WTC11 (cell line): ENCODE measurements at regions not wholly inside any gene's neighbourhood (a gene's known extent, or its start where the extent isn't known, plus 50 kb on each side); places are given as distances from the start of the nearest gene placed in this dataset.

Experiments
- ATAC-seq: fragments of 200-7000 bp; cut with Tn5 transposase; 2 replicates; pipeline ENCODE4 v1.10.0; 2021; ENCODE audit warnings: mild to moderate bottlenecking, moderate library complexity
- CTCF ChIA-PET: fragments of 300-600 bp; sonication (Branson Sonifier 250); formaldehyde crosslinking; loops from one replicate; lab custom pipeline; 2021; ENCODE audit warnings: antibody characterized with exemption; lab: Charles Lee
- POLR2A ChIA-PET: fragments of 350-600 bp; sonication (Branson Sonifier 250); formaldehyde crosslinking; loops from one replicate; lab custom pipeline; 2021; ENCODE audit warnings: antibody characterized with exemption; lab: Charles Lee
- DNase-seq: peaks from one replicate; pipeline ENCODE4 v3.0.0; 2021; ENCODE audit warnings: low spot score
- H3K27ac Mint-ChIP-seq: 2 replicates; pipeline ENCODE4 v1.8.0; 2021; ENCODE audit warnings: mixed read lengths
- H3K27me3 Mint-ChIP-seq: 2 replicates; pipeline ENCODE4 v1.8.0; 2021; ENCODE audit warnings: low read depth, mild to moderate bottlenecking, moderate library complexity, mixed read lengths
- H3K36me3 Mint-ChIP-seq: 2 replicates; pipeline ENCODE4 v1.8.0; 2021; ENCODE audit warnings: mixed read lengths
- H3K4me1 Mint-ChIP-seq: 2 replicates; pipeline ENCODE4 v1.8.0; 2022; ENCODE audit warnings: mixed read lengths
- H3K4me3 Mint-ChIP-seq: 2 replicates; pipeline ENCODE4 v1.8.0; 2021; ENCODE audit warnings: mild to moderate bottlenecking, moderate library complexity, mixed read lengths
- H3K9me3 Mint-ChIP-seq: 2 replicates; pipeline ENCODE4 v1.8.0; 2021; ENCODE audit warnings: mixed read lengths
- CBFB ChIP-seq: sonication (generic); formaldehyde crosslinking; IDR thresholded peaks from 2 replicates; pipeline ENCODE4 v1.8.1; 2022; ENCODE audit warnings: mild to moderate bottlenecking, low read depth, missing genetic modification reagents
- CREM ChIP-seq: sonication (generic); formaldehyde crosslinking; IDR thresholded peaks from 2 replicates; pipeline ENCODE4 v1.8.1; 2022; ENCODE audit warnings: mild to moderate bottlenecking, missing genetic modification reagents, moderate library complexity
- E2F4 ChIP-seq: sonication (generic); formaldehyde crosslinking; IDR thresholded peaks from 2 replicates; pipeline ENCODE4 v1.8.1; 2022; ENCODE audit warnings: low read depth, mild to moderate bottlenecking, moderate library complexity, missing genetic modification reagents, borderline replicate concordance
- EMX1 ChIP-seq: fragments of 250-450 bp; sonication (Bioruptor Pico); IDR thresholded peaks from 2 replicates; pipeline ENCODE4 v1.8.0; 2021; ENCODE audit warnings: mild to moderate bottlenecking
- ETV6 ChIP-seq: sonication (generic); formaldehyde crosslinking; IDR thresholded peaks from 2 replicates; pipeline ENCODE4 v1.8.1; 2022; ENCODE audit warnings: mild to moderate bottlenecking, missing genetic modification reagents
- FOXJ3 ChIP-seq: sonication (generic); formaldehyde crosslinking; IDR thresholded peaks from 2 replicates; pipeline ENCODE4 v1.9.0; 2021; ENCODE audit warnings: missing genetic modification reagents, mild to moderate bottlenecking, borderline replicate concordance
- FOXK1 ChIP-seq: sonication (generic); formaldehyde crosslinking; IDR thresholded peaks from 2 replicates; pipeline ENCODE4 v1.8.0; 2022; ENCODE audit warnings: mild to moderate bottlenecking, moderate library complexity, missing genetic modification reagents
- GABPB1 ChIP-seq: sonication (generic); formaldehyde crosslinking; IDR thresholded peaks from 2 replicates; pipeline ENCODE4 v1.8.1; 2023; ENCODE audit warnings: mild to moderate bottlenecking, missing genetic modification reagents
- IRF1 ChIP-seq: sonication (generic); formaldehyde crosslinking; IDR thresholded peaks from 2 replicates; pipeline ENCODE4 v1.8.0; 2023; ENCODE audit warnings: missing genetic modification reagents
- NFE2L1 ChIP-seq: sonication (generic); formaldehyde crosslinking; IDR thresholded peaks from 2 replicates; pipeline ENCODE4 v1.8.1; 2023; ENCODE audit warnings: missing genetic modification reagents
- NR1H2 ChIP-seq: sonication (generic); formaldehyde crosslinking; IDR thresholded peaks from 2 replicates; pipeline ENCODE4 v1.9.0; 2021; ENCODE audit warnings: mild to moderate bottlenecking, moderate library complexity, missing genetic modification reagents
- RELA ChIP-seq: sonication (generic); formaldehyde crosslinking; IDR thresholded peaks from 2 replicates; pipeline ENCODE4 v1.8.1; 2022; ENCODE audit warnings: missing genetic modification reagents, mild to moderate bottlenecking, borderline replicate concordance
- SP1 ChIP-seq: sonication (generic); formaldehyde crosslinking; conservative IDR thresholded peaks from 2 replicates; pipeline ENCODE4 v1.8.1; 2022; ENCODE audit warnings: missing genetic modification reagents
- TEAD1 ChIP-seq: sonication (generic); formaldehyde crosslinking; IDR thresholded peaks from 2 replicates; pipeline ENCODE4 v1.8.0; 2022; ENCODE audit warnings: mild to moderate bottlenecking, missing genetic modification reagents
- TEAD4 ChIP-seq: sonication (generic); formaldehyde crosslinking; IDR thresholded peaks from 2 replicates; pipeline ENCODE4 v1.8.0; 2022; ENCODE audit warnings: mild to moderate bottlenecking, missing genetic modification reagents
- USF1 ChIP-seq: sonication (generic); formaldehyde crosslinking; IDR thresholded peaks from 2 replicates; pipeline ENCODE4 v1.8.0; 2022; ENCODE audit warnings: mild to moderate bottlenecking, missing genetic modification reagents
- ZNF219 ChIP-seq: sonication (generic); formaldehyde crosslinking; IDR thresholded peaks from 2 replicates; pipeline ENCODE4 v1.8.0; 2023; ENCODE audit warnings: missing genetic modification reagents, mild to moderate bottlenecking, borderline replicate concordance
- ZNF281 ChIP-seq: sonication (generic); formaldehyde crosslinking; IDR thresholded peaks from 2 replicates; pipeline ENCODE4 v1.8.0; 2023; ENCODE audit warnings: mild to moderate bottlenecking, missing genetic modification reagents
- ZNF671 ChIP-seq: fragments of 250-450 bp; sonication (Bioruptor Pico); IDR thresholded peaks from 2 replicates; pipeline ENCODE4 v1.8.0; 2021; ENCODE audit warnings: mild to moderate bottlenecking
- TF ChIP-seq, protein P1 (sequence below): sonication (generic); formaldehyde crosslinking; IDR thresholded peaks from 2 replicates; pipeline ENCODE4 v1.8.0; 2022; ENCODE audit warnings: mild to moderate bottlenecking, missing genetic modification reagents
- TF ChIP-seq, protein P2 (sequence below): fragments of 250-450 bp; sonication (Bioruptor Pico); IDR thresholded peaks from 2 replicates; pipeline ENCODE4 v1.9.0; 2021; ENCODE audit warnings: mild to moderate bottlenecking, borderline replicate concordance
- TF ChIP-seq, protein P3 (sequence below): sonication (generic); formaldehyde crosslinking; IDR thresholded peaks from 2 replicates; pipeline ENCODE4 v1.8.1; 2023; ENCODE audit warnings: mild to moderate bottlenecking, missing genetic modification reagents, moderate library complexity

DNA sequence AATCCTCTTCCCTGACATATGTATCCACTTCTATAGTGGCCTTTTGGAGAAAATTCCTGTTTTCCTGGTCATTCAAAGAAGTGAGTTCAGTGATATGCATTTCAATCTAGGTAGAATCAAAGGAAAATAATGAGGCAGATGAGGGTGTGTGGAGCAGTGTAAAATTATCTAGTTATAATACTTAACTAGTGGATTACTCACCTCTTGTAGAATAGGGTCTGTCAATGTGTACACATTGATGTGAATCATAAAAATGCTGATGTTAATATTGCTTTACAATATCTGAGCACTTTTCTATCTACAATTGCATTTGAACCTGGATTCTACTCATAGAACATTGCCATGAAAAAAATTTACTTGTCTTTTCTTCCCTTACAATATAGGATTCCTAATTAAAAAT is 293.5 kb downstream of the GBA3 start (continued):
- TF ChIP-seq IRF1 (CRISPR knock-in tag) (no peak), ZNF671 (no peak), NFE2L1 (CRISPR knock-in tag) (no peak), SP1 (CRISPR knock-in tag) (no peak), E2F4 (CRISPR knock-in tag) (no peak), GABPB1 (CRISPR knock-in tag) (no peak), RELA (CRISPR knock-in tag) (no peak), NR1H2 (no peak), CREM (CRISPR knock-in tag) (no peak), FOXJ3 (CRISPR knock-in tag) (no peak), ETV6 (no peak)
- TF ChIP-seq, protein P1, sequence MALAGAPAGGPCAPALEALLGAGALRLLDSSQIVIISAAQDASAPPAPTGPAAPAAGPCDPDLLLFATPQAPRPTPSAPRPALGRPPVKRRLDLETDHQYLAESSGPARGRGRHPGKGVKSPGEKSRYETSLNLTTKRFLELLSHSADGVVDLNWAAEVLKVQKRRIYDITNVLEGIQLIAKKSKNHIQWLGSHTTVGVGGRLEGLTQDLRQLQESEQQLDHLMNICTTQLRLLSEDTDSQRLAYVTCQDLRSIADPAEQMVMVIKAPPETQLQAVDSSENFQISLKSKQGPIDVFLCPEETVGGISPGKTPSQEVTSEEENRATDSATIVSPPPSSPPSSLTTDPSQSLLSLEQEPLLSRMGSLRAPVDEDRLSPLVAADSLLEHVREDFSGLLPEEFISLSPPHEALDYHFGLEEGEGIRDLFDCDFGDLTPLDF (CRISPR knock-in tag): no peak

DNA sequence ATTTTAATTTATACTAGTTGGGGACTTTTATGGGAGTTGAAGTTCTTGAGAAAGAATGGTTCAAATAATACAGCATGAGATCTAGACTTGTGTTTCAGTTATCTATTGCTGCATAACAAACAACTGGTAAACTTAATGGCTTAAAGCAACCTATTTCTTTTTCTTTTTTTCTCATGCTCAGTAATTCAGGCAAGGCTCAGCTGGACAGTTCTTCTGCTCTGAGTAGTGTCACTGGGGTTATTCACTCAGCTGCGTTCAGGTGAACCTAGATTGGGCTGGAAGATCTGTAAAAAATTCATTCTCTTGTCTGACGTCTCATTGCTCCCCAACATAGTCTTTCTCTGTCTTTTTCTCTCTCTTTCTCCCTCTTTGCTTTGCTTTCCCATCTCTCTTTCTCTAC is 291.7 kb downstream of the GBA3 start:
- ChIA-PET POLR2A (no interaction called here), CTCF (no interaction called here)
- Mint-ChIP-seq H3K9me3 (peaks cover 39% of the 10 kb centered on the region), H3K4me3 (no peak overlapping the region), H3K27ac (no peak overlapping the region), H3K36me3 (peaks cover 8% of the 10 kb centered on the region; the same call in 1 of the 2 replicates), H3K27me3 (no peaks in the 10 kb centered on the region), H3K4me1 (no peaks in the 10 kb centered on the region)
- DNase-seq: no peak
- no peak for ATAC-seq
- TF ChIP-seq CBFB: no peak
- no peak for TF ChIP-seq ZNF281 (CRISPR knock-in tag)
- TF ChIP-seq, protein P2, sequence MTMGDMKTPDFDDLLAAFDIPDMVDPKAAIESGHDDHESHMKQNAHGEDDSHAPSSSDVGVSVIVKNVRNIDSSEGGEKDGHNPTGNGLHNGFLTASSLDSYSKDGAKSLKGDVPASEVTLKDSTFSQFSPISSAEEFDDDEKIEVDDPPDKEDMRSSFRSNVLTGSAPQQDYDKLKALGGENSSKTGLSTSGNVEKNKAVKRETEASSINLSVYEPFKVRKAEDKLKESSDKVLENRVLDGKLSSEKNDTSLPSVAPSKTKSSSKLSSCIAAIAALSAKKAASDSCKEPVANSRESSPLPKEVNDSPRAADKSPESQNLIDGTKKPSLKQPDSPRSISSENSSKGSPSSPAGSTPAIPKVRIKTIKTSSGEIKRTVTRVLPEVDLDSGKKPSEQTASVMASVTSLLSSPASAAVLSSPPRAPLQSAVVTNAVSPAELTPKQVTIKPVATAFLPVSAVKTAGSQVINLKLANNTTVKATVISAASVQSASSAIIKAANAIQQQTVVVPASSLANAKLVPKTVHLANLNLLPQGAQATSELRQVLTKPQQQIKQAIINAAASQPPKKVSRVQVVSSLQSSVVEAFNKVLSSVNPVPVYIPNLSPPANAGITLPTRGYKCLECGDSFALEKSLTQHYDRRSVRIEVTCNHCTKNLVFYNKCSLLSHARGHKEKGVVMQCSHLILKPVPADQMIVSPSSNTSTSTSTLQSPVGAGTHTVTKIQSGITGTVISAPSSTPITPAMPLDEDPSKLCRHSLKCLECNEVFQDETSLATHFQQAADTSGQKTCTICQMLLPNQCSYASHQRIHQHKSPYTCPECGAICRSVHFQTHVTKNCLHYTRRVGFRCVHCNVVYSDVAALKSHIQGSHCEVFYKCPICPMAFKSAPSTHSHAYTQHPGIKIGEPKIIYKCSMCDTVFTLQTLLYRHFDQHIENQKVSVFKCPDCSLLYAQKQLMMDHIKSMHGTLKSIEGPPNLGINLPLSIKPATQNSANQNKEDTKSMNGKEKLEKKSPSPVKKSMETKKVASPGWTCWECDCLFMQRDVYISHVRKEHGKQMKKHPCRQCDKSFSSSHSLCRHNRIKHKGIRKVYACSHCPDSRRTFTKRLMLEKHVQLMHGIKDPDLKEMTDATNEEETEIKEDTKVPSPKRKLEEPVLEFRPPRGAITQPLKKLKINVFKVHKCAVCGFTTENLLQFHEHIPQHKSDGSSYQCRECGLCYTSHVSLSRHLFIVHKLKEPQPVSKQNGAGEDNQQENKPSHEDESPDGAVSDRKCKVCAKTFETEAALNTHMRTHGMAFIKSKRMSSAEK (CRISPR knock-in tag): no peak
- TF ChIP-seq EMX1 (CRISPR knock-in tag): no peak
- no peak for TF ChIP-seq USF1
- TF ChIP-seq, protein P3, sequence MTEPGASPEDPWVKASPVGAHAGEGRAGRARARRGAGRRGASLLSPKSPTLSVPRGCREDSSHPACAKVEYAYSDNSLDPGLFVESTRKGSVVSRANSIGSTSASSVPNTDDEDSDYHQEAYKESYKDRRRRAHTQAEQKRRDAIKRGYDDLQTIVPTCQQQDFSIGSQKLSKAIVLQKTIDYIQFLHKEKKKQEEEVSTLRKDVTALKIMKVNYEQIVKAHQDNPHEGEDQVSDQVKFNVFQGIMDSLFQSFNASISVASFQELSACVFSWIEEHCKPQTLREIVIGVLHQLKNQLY (CRISPR knock-in tag): no peak
- no peak for TF ChIP-seq ETV6
- TF ChIP-seq TEAD4: no peak
- no peak for TF ChIP-seq ZNF219
- no peak for TF ChIP-seq SP1 (CRISPR knock-in tag)
- no peak for TF ChIP-seq FOXK1 (CRISPR knock-in tag)
- no peak for TF ChIP-seq FOXJ3 (CRISPR knock-in tag)
- no peak for TF ChIP-seq IRF1 (CRISPR knock-in tag)
- TF ChIP-seq TEAD1: no peak
